NCI-H345 treated with DMSO at 0.1 percent for 48 hours (cell line): ENCODE measurements at regions not wholly inside any gene's neighbourhood (a gene's known extent, or its start where the extent isn't known, plus 50 kb on each side); places are given as distances from the start of the nearest gene placed in this dataset.

Experiments
- DNase-seq: peaks from one replicate; lab custom pipeline; 2025; ENCODE audit not compliant: unreplicated experiment; lab: John Stamatoyannopoulos, UW

GRCh38 chr2:129721236-129721635, 258.2 kb upstream of the RAB6C start:
- no peak for DNase-seq

- DNase-seq = no peak
Observed at GRCh38 chr2:129721846-129722245, 257.6 kb upstream of the RAB6C start.

GRCh38 chr2:129722306-129723019, 257.0 kb upstream of the RAB6C start:
- no peak for DNase-seq

GRCh38 chr2:129723277-129724020, 256.0 kb upstream of the RAB6C start:
- no peak for DNase-seq

GRCh38 chr2:129724021-129724757, 255.3 kb upstream of the RAB6C start:
- DNase-seq = no peak

- no peak for DNase-seq
Observed at GRCh38 chr2:129726216-129726615, 253.2 kb upstream of the RAB6C start.

- no peak for DNase-seq
Observed at GRCh38 chr2:129727286-129727685, 252.2 kb upstream of the RAB6C start.

GRCh38 chr2:129728035-129728972, 251.2 kb upstream of the RAB6C start:
- no peak for DNase-seq

GRCh38 chr2:129729011-129729410, 250.5 kb upstream of the RAB6C start:
- DNase-seq = no peak

- DNase-seq = no peak
Observed at GRCh38 chr2:129729646-129730045, 249.8 kb upstream of the RAB6C start.

- DNase-seq = no peak
Observed at GRCh38 chr2:129730979-129731378, 248.5 kb upstream of the RAB6C start.

- DNase-seq = no peak
Observed at GRCh38 chr2:129731907-129732629, 247.4 kb upstream of the RAB6C start.

GRCh38 chr2:129732630-129733026, 246.8 kb upstream of the RAB6C start:
- no peak for DNase-seq

GRCh38 chr2:129733041-129733440, 246.4 kb upstream of the RAB6C start:
- no peak for DNase-seq

- DNase-seq = no peak
Observed at GRCh38 chr2:129733579-129733978, 245.9 kb upstream of the RAB6C start.

- no peak for DNase-seq
Observed at GRCh38 chr2:129734343-129735034, 245.0 kb upstream of the RAB6C start.

- no peak for DNase-seq
Observed at GRCh38 chr2:129735576-129735975, 243.9 kb upstream of the RAB6C start.

GRCh38 chr2:129737660-129738527, 241.6 kb upstream of the RAB6C start:
- no peak for DNase-seq

GRCh38 chr2:129738799-129739198, 240.7 kb upstream of the RAB6C start:
- no peak for DNase-seq
